ENCODE measurements at regions not wholly inside any gene's neighbourhood (a gene's known extent, or its start where the extent isn't known, plus 50 kb on each side); places are given as distances from the start of the nearest gene placed in this dataset.

DNA sequence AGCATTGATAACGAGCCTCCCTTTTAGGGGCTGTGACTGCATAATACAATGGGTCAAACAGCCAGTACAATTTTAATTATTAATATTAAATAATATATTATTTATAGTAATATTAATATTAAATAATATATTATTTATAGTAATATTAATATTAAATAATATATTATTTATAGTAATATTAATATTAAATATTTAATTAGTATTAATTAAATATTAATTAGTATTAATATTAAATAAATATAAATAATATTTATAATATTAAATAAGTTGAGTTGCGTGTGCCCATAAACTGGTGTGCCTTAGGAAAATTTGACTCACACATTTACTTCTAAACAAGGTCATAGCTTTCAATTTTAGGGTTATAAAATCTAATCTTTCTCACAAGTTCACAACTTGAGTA is 509.3 kb upstream of the RGS18 start:
- no peak for TF ChIP-seq SP1 (IDR thresholded peaks at IDR 0.05)
- TF ChIP-seq, protein P1, sequence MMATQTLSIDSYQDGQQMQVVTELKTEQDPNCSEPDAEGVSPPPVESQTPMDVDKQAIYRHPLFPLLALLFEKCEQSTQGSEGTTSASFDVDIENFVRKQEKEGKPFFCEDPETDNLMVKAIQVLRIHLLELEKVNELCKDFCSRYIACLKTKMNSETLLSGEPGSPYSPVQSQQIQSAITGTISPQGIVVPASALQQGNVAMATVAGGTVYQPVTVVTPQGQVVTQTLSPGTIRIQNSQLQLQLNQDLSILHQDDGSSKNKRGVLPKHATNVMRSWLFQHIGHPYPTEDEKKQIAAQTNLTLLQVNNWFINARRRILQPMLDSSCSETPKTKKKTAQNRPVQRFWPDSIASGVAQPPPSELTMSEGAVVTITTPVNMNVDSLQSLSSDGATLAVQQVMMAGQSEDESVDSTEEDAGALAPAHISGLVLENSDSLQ (IDR thresholded peaks at IDR 0.05) = no peak
- no peak for TF ChIP-seq ARNT (IDR thresholded peaks at IDR 0.05)
- no peak for TF ChIP-seq L3MBTL2 (conservative IDR thresholded peaks at IDR 0.05)
- no peak for TF ChIP-seq NFRKB (IDR thresholded peaks at IDR 0.05)
- no peak for TF ChIP-seq TARDBP (IDR thresholded peaks at IDR 0.05)
- no peak for TF ChIP-seq SUZ12 (IDR thresholded peaks at IDR 0.05)
- no peak for TF ChIP-seq FOXM1 (IDR thresholded peaks at IDR 0.05; ENCODE audit: borderline replicate concordance)
- TF ChIP-seq ELF4 (IDR thresholded peaks at IDR 0.05) = no peak
- TF ChIP-seq HDGF (IDR thresholded peaks at IDR 0.05; ENCODE audit: borderline replicate concordance) = no peak
- no peak for TF ChIP-seq LEF1 (IDR thresholded peaks at IDR 0.05; ENCODE audit: borderline replicate concordance)
